GM12864 (cell line): ENCODE measurements at regions not wholly inside any gene's neighbourhood (a gene's known extent, or its start where the extent isn't known, plus 50 kb on each side); places are given as distances from the start of the nearest gene placed in this dataset.

ENCODE experiments used
- DNase-seq: peaks from one replicate; pipeline ENCODE4 v3.0.0-alpha.2; 2011; ENCODE audit warnings: low read depth
- H3K4me3 ChIP-seq: 2 replicates; pipeline ENCODE4 v1.5.1; 2011; ENCODE audit warnings: mild to moderate bottlenecking, low read depth, low read length, control low read depth
- TF ChIP-seq, protein P1 (sequence below): IDR thresholded peaks from 2 replicates; pipeline ENCODE4 v1.5.1; 2011; ENCODE audit warnings: low read depth, mild to moderate bottlenecking, moderate library complexity, low read length, control low read depth, inconsistent platforms; ENCODE audit errors: missing control alignments

DNA sequence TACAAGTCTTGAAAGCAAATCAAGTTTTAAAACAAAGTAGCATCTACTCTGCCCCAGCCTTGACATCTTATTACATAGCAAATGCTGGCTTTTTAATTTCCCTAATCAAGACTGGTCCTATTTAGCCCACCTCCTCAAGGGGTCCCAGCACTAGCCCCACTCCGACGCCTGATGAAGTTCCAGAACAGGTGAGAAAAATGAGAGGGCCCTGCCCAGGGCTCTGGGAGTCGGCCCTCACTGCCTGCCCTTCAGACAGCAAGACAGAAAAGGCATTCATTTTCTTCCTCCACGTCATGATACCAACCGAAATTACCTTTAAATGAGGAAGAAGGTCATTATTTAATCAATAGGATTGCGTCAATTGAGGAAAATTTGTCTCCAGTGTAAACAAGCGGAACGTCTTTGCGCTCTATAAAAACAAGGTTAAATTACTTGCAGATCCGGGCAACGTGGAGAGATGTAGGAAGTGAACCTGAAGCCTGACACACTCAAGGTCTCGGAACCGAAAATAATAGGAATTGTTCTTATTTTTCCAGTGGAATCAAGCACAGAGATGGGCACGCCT lies 170.6 kb upstream of the PKDCC start:
- H3K4me3 ChIP-seq = no peak overlapping the region
- TF ChIP-seq, protein P1, sequence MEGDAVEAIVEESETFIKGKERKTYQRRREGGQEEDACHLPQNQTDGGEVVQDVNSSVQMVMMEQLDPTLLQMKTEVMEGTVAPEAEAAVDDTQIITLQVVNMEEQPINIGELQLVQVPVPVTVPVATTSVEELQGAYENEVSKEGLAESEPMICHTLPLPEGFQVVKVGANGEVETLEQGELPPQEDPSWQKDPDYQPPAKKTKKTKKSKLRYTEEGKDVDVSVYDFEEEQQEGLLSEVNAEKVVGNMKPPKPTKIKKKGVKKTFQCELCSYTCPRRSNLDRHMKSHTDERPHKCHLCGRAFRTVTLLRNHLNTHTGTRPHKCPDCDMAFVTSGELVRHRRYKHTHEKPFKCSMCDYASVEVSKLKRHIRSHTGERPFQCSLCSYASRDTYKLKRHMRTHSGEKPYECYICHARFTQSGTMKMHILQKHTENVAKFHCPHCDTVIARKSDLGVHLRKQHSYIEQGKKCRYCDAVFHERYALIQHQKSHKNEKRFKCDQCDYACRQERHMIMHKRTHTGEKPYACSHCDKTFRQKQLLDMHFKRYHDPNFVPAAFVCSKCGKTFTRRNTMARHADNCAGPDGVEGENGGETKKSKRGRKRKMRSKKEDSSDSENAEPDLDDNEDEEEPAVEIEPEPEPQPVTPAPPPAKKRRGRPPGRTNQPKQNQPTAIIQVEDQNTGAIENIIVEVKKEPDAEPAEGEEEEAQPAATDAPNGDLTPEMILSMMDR = no peak

DNA sequence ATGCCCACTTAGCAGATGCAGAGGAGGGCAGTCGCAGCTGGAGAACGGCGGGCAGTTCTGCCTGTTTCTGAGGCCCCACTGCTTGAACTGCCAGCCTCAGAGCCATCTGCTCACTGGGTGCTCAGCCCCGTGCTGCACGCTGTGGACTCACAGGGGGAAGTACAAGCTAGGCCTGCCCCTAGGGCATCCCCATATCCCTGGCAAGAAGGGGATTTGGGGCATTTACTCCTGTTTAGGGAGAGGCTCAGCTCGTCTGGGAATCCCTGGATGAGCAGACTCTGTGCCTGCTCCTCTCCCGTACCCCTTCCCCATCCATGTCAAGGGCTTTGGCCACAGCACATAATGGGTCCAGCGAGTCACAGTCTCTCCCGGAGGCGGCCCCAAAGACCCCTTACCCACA lies 169.8 kb upstream of the PKDCC start:
- TF ChIP-seq, protein P1 = no peak
- no peak overlapping the region for H3K4me3 ChIP-seq
- DNase-seq = no peak

More for the DNA sequence above, 170.6 kb upstream of the PKDCC start:
- no peak for DNase-seq

DNA sequence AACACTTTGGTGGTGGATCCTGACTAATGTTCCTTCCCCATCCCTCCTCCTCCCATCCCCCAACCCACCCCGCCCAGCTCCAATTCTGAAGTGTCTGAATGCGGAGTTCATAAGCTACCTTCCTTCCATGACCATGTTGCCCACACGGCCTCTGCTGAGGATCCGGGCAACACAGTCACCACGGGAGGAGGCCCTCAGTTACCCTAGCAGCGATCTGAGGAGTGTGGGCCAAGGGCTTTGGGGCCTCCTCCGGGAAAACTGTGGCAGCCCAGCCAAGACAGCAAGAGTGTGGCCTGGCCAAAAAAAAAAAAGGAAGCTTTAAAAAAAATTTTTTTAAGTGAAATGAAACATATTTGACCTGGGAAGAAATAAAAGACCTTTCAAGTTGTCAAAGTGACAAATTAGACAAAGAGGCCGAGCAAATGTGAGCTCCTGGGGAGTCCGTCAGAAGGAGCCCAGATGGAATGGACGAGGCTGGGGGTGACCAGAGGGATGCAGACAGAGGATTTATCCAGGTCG lies 169.0 kb upstream of the PKDCC start:
- TF ChIP-seq, protein P1 = no peak
- DNase-seq = no peak
- no peak overlapping the region for H3K4me3 ChIP-seq

DNA sequence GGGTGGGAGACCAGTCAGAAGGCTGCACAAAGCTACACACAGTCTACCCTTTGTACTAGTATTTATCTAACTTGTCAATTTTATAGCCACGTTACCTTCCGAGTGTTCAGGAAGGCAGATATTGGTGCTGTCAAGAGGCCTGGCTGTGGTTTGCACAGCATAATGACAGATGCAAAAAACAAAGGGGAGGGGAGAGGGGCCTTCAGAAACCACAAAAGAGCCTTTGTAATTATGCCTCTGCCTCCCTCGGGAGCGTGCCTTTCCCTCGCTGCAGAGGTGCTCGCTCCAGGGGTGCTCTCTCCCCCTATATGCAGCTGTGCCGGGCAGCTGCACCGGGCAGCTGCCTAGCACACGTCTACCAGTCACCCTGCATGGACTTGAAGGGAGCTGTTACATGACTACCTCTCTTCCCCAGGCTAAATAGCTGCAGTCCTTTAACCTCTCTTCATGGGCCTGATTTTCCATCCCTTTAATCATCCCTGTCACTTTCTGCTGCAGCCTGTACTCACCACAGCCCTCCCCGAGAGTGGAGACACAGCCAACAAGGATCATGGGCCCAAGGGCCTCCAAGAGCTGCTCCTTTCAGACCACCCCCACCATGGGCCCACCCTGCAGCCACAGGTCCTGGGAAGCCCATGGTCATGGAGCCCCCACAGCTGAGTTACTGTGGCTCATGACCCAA lies 168.4 kb upstream of the PKDCC start:
- DNase-seq = no peak
- H3K4me3 ChIP-seq = no peak overlapping the region
- TF ChIP-seq, protein P1 = no peak

DNA sequence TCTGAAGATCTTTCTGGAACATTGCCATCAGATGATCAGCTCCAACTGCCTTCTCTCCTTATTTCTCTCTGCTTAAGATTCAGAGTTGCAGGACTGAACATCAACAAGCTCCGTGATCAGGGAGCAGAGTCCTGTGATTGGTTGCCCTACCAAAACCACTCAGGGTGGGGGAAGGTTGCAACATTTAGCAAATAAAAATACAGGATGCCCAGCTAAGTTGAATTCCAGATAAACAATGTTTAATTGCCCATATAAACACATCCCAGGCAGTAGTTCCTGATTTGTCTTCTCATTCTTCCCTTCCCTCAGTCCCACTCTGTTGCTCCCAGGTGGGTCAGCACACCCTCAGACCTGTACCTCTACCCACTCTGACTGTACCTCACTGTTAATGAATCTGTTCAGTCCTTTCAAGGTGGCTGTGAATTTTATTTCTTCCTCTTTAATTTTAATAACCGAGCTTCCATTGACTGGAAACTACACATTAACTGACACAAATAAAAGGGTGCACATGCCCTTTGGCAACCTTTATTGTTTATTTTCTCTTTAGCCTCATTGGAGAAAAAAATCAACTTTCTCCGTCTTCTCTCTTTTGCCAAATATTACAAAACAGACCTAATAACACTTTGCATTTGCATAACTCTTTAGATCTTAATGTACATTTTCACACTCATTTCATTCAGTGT lies 167.1 kb upstream of the PKDCC start:
- TF ChIP-seq, protein P1 = no peak
- H3K4me3 ChIP-seq = no peak overlapping the region
- no peak for DNase-seq

DNA sequence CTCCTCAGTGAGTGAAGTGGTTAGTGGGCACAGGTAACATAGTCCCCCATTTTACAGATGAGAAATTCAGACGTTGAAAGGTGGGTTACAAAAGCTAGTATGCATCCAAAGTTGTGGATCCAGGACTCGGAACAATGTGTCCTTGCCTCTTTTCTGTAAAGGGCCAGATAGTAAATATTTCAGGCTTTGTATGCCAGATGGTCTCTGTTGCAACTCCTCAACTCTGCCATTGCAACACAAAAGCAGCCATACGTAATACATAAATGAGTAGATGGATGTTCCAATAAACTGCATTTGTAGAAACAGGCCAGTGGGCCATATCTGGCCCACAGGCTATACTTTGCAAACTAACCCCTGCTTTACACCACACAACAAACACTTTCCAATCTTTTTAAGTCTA lies 166.6 kb upstream of the PKDCC start:
- H3K4me3 ChIP-seq = no peak overlapping the region
- TF ChIP-seq, protein P1 = no peak
- no peak for DNase-seq
